Activated CD8-positive, alpha-beta memory T cell treated with anti-CD3 and anti-CD28 coated beads for 24 hours (primary cell): ENCODE measurements at regions not wholly inside any gene's neighbourhood (a gene's known extent, or its start where the extent isn't known, plus 50 kb on each side); places are given as distances from the start of the nearest gene placed in this dataset.

ENCODE experiments used
- DNase-seq: peaks from one replicate; pipeline ENCODE4 v3.0.0-alpha.2; 2020

DNA sequence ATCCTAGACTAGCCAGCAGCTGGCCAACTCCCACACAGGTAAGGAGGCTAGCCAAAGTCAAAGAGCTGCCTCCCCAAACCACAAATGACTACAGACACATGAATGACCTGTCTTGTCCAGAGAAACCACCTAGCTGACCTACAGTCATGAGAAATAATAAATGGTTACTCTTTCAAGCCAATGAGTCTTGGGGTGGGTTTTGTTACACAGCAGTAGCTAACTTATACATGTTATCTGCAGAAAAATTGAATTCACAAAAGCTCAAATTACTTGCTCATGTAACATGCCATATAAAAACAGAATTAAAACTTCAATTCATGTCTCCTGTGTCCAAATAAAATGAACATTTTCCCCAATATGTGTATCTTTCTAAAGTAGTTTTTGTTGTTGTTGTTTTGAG lies 307.4 kb upstream of the NR2F2 start:
- no peak for DNase-seq

DNA sequence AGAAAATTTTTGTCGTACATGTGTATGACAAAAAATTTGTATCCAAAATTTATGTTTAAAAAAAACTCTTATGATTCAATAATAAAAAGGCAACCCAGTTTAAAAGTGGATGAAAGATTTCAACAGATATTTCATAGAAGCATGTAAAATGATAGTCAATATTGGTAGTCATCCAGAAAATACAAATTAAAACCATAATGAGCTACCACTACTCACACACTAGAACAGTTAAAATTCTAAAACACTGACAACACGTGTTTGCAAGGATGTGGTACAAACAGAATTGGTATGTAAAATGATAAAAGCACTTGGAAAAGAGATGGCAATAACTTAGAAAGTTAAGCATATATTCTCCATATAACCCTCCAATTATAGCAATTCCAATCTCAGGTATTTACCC lies 303.0 kb upstream of the NR2F2 start:
- no peak for DNase-seq

DNA sequence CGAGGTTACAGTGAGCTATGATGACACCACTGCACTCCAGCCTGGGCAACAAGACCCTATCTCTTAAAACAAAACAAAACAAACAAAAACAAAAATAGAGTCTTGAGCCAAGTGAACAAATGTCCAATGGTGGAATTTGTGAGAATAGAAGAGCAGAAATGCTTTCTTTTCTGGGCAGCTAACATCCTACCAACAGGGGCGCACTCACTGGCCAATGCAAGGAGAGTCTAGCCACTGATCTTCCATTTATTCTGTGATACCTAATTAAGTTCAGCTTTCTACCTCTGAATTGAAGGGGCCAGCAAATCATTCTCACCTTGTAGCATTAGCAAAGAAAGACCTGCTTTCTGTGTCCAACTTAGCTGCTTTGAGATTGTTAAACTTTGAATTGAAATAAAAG lies 301.9 kb upstream of the NR2F2 start:
- DNase-seq, result no peak

DNA sequence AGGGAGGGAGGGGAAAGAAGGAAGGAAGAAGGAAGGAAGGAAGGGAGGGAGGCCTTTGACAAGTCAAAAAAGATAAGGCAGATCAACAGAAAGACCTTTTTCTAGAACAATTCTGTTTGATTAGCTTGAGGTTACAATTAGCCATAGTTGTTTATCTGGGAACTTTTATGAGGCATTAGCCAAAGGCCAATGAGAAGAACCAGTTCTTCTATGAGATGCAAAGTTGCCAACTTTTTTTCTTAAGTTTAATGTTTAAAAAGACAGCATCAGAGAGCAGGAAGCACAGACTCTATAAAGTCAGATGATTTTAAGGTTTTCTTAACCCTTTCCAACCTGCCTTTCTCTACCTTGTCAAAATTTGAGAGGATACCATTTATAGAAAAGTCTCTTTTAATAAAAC lies 301.3 kb upstream of the NR2F2 start:
- DNase-seq, result no peak

DNA sequence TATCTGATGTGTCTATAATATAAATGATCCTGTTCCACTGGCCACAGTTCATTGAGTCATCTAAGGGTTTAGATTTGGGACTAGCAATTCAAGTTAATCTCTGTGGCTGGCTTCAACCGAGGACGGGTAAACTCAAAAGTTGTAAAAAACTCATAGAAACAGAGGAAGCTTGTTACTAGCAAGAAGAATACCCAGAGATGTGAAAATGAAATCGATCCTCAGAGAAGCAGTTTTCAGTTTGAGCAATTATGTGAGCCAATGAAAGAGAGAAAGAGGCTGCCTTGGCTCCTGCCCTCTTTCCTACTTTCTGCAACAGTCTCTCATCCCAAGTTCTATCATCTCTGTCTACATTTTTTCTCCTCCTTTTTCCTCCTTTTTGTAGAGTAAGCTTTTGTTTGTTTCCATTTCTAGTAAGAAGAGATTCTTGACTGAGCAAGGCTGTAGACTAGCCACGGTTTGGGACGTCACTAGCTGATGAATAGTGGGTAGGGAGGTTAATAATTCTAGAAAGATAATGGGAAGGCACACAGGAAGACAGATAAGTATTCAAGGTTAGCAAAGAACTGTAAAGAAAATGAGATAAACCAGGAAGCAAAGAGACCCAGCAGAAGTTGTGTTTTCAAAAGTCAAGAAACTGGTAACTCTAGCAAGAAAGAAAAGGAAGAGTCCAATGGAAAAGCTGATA lies 298.9 kb upstream of the NR2F2 start:
- DNase-seq, result no peak

DNA sequence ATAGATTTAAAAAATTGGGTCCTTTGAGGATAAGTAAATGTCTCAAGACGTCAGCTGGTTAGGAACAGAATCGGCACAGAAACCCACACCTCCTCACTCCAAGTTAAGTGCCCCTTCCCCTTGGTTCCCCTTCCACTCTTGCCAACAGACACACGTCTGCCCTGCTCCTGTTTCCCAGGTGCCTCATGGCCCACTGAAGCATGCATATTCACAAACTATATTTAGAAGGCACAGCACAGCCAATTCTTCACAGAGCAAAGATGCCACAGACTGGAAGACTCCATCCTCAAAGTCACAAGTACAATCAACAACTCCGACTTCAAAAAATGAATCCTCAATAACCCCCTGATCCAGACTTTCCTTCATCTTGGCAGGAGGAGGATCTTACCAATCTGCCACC lies 295.4 kb upstream of the NR2F2 start:
- DNase-seq, result no peak

DNA sequence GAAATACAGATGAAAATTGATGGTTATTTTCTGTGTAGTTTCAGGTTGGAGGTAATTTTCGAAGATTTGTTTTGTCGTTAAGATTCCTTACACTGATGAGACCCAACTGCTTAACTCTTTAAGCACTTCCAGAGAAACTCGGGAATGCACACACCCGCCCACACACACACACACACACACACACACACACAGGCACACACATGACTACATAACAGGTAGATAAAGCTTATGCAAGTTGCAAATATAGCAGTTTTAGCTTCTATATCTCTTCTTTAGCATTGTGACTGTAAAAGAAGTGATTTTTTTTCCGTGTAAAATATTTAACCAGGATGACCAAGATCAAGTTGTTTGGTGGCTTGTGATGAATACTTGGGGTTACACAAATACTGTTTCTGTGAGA lies 294.9 kb upstream of the NR2F2 start:
- DNase-seq, result no peak

DNA sequence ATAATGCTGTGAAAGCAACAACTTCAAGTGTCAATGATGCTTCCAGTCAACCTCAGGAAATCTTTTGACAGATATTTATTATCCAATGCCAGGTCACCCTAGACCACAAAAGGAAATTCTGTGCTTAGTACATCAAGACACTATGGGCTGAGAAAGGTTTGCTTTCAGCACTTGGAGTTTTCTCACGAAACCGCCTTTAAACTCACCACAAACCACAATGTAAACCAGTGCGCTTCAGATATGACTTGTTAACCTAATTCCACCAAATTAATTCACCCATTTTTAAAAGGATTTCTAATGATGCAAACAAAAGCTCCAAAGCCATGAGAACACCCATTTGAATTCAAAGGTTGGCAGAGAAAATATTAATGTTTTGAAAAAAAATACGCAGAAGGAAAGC lies 292.9 kb upstream of the NR2F2 start:
- no peak for DNase-seq

DNA sequence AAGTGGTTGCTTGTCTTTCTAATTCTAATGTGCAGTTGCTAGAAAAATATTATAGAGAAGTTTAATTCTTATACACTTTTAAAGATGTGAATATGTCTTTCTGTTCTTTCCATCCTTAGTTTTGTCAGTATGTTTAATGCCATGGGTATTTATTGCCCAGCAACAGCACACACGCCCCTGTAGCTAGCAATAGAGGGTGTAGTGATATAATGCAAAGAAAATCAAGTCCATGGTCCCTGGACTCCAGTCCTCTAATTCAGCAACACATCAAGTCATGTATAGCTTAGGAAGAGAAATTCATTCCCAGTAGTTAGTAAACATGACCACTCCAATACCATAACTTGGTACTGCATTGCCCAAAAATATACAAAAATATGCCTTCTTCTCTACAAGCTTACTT lies 292.4 kb upstream of the NR2F2 start:
- DNase-seq, result no peak

DNA sequence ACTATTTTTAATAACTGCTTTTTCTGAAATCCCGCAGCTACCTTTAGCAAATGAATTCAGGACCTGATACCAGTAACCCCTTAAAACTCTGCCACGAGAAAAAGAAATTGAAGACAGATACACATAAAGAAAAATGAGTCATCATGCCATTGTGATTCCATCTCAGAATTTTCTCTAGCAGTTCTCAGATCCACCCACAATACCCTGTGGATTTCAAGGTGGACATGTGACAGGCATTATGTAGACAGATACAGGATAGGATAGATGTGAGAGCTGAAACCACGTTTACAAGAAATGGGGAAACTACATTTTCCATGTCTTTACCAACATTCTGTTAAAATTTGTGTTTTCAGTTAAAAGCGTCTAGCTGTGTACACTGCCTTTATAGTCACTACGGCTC lies 291.9 kb upstream of the NR2F2 start:
- no peak for DNase-seq

DNA sequence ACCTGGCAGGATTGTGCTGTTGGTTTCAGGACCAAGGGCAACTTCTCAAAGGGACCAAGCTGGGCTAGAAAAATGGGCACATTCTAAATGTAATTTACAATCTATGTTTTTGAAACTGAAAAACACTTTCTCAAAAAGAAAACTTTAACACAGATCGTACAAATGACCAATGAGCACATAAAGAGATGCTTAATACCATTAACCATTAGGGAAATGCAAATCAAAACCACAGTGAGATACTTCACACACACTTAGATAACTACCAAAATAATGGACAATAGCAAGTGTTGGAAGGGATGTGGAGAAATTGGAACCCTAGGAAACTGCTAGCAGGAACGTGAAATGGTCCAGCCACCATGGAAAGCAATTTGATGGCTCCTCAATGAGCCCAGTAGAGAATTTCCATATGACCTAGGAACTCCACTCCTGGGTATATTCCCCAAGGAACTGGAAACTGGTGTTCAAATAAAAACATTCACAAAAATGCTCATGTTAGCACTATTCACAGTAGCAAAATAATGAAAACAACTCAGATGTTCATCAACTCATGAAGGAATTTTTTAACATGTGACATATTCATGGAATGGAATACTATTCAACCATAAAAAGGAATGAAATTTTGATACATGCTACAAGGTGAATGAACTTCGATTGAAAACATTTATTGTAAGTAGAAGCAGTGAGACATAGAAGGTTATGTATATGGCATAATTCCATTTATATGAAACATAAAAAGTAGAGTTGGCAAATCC lies 288.3 kb upstream of the NR2F2 start:
- DNase-seq, result no peak

DNA sequence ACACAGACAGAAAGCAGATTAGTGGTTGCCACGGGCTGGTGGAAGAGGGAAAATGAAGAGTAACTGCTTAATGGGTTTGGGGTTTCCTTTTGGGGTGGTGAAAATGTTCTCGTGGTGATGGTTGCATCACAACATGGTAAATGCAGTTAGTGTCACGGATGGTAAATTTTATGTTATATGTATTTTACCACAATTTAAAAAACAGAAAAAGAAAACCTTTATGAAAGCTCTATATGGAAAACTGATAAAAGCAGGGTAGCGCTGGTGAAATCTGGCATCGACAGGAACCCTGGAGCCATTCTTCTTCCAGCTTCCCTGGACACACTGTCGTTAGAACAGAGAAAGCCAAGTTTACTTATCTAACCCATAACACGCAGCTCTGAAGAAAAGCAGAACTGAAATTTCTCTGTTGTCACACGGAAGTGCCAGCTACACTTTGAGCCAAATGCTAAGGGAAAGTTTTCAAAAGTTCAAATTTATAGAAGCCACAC lies 287.7 kb upstream of the NR2F2 start:
- no peak for DNase-seq

DNA sequence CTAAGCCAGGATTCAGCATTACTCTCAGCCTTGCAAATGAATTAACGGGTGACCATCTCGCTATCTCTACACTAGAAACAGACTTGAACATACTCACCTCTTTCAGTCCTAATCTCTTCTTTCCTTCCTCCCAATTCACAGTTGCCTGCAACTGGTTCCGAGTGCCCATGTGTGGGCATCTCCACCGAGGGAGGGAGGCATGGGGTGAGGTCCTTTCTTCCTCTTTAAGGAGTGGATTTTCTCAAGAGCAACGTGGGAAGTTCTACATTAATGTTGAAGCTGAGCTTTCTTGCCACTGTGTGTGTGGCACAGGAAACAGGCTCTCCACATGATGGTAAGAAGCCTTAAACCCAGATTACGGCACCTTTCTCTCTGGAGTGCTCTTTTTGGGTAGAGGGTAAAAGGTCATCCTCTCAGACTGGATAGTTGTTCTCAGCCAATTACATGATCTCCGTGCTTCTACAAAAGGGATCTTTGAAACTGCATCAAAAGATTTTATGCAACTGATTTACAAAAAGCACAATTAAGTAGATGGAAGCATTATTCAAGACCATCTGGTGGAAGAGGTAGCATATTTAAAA lies 286.8 kb upstream of the NR2F2 start:
- no peak for DNase-seq

DNA sequence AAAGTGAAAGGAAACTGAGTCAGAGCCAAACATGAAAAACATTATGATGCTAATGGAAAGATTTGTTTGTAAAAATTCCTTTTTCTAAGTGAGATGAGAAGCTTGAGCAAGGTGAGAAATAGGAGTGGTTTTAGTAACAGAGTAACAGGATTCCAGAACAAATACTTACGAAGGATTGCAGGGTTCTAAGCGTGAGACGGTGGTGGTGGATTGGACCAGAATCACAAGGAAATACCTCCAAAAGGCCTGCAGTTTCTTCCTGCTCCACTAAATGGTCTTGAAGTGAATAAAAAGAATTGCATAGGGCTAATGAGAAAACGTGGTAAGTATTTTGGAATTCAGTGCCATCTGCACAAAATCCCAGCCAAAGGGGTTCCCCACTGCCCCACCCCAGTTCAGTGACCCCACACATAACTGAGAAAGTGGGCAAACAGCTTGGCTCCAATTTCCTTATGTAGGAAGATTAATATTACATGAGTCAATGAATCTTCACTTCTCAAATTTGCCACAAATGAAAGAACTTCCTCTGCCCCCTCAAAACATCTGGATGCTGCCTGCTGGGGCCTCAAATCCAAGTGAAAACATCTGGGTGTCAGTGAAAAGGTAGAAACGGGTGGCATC lies 283.8 kb upstream of the NR2F2 start:
- DNase-seq, result no peak

DNA sequence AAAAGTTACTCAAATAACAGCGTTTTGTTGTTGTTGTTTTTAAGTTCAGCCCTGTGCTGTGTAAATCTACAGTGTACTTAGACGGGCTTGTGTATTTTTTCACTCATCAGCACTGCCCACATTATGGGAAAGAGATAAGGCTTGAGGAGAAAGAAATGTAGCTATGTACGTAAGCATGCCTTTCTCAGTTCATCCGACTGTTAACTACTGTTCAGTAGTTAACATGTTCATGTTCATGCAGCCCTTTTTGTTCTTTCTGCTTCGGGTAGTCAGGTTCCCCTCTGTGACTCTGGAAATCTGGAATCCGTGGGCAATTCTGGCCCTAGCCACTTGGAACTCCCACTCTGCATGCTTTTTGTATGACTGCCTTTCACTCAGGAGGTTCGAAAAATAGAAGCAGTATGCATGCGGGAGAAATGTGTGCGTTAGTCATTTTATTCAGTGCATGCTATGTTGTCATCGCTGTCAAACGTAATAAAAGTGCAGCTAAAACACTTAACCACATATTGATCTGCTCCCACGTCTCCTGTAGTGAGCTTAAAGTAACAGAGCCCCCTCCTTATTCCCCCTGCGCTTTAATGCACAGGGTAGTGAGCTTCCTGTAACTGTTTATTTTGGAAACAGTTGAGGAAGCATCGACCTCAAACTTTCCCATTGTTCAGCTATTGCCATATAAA lies 283.1 kb upstream of the NR2F2 start:
- no peak for DNase-seq

DNA sequence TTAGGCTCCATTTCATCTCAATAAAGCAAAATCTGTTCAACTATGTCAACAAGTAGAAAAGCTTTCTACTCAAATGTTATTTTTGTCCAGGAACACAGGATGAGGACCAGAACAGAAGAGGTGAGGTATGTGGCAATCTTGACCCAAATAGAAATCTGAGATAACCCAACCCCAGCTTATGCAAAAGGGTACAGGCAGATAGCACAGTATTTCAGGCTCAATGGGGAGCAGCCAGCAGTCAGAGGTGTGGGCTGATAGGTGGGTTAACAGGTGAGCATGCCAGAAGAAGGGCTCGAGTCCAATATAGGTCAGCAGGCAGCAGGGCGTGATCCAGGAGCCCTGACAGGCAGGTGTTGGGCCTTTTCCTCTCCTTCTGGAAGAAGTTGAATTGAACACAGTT lies 281.2 kb upstream of the NR2F2 start:
- DNase-seq, result no peak

DNA sequence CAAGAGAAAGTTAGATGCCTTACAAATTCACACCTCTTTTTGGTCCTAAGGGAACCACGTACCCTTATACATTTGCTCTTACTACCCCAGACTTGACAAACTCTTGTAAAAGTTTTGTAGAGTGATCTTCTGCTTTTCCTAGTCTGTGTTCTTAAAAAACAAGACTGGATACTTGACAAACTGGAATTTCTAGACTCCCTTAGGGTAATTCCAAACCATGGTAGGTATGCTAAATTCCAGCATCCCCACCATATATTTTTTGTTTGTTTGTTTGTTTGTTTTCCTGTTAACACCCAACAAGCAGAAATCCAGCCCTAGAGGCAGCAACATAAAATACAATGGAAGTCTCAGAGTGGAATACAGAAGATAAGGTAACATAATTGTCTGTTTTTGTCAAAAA lies 280.7 kb upstream of the NR2F2 start:
- DNase-seq, result no peak

DNA sequence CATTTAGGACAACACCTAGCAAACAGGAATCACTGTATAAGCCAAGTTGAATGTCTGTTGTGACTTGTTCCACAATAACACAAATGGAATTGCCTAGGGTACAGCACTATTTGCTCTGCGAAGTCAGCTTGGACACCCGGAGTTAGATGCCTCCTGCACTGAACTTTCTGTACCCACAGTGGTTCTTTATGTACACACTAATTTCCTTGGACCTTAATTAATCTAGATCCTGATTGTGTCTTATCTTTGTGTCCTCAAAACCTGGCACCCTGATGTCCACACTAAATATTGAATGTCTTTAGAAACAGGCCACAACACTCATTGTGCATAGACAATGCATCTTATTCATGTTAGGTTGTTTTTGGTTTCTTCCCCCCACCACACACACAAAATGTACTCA lies 278.9 kb upstream of the NR2F2 start:
- DNase-seq, result no peak

DNA sequence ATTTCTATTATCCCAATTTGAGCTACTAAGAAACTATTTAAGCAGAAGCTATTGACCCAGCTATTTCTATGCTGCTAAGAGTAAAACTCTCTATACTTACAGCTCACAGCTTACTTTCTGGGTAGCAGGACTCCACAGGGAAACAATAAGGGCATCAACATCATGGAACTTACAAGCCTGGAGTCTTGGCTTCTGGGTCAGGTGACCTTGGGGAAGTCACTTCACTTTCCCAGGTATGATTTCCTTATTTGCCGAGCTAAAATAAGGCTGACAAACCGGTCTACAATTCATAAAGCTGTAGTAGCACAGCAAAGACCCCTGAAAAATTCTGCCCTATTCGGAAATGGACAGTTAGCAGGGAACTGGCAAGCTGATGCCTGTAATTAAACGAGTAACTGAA lies 278.3 kb upstream of the NR2F2 start:
- no peak for DNase-seq

DNA sequence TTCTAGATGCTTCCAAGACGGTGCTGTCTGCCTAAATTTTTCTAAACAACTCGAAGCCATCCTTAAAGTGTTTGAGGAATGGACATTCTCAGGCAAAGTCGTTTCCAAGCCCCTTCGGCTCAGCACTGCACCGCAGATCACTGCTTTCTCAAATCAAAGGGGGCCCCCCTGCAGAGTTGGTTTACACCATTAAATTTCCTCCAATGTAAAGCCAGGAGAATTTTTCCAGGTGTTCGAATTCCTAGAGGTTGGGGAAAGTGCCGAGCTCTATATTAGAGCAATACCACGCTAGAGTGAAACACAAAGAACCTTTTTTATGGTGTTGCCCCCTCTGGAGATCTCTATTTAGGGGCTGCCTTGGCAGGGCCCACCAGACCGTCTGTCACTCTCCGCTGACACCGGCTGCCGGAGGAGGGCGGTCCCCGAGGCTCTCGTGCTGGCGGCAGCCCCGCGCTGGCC lies 277.9 kb upstream of the NR2F2 start:
- no peak for DNase-seq

DNA sequence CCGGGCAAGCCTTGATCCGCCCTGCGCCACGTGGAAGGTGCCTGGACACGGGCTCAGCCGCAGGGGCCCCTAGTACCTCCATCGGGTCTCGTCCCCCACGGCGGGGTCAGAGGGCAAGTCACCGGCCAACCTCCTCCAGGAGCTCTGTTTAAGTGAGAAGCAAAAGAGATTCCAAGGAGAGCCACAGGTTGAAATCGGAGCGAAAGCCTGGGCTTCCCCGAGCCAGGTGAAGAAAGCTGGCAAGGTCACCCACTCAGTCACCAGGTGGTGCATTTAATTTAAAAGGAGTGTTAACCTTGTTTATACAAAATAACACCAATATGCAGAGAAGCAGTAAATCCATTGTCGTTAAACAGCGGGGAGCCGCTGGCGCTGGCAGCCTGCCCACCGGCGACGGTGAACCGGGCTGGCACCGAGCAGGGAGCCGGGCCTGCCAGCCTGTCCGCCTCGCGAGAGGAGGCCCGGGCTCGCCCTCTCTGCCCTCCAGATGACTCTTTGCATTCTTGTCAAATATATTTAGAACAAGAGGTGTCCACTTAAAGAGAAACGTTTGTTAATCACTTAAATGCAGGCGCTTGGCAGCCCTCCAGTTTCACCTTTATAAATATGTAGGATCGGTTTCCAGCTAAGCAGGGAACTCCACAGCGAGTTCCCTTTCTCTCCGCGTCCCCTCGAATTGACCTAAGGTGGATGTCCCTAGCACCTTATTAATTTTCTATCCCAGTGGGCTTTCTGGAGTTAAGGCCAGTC lies 277.3 kb upstream of the NR2F2 start:
- peak; percentile 57 for DNase-seq

DNA sequence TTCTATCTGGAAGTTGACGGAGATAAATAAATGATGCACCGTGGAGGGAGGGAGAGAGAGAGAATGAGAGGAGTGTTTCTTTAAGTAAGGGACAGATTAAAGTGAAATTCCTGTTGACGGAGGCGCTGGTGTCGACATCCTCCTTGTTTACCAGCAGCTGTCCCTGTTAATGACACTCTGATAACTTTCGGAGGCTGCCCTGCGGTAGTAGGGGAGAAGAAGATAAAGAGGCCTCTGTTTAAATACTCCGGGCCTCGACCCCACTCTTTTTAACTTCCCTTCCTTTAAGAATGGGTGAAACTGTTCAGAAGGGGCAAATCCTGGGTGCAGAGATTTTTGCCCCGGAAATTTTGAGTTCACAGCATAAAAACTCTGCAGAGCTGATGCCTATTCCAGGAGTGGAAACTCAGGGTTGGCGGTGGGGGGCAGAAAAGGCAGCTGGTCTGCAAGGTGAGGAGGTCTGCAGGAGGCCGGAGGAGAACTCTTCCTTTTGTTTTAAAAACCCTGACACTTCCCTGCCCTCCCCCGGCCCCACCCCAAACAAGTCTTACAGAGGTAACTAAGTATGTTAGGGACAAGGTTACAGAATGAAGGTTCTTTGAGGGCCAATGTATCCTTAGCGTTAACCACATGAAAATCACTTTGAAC lies 276.6 kb upstream of the NR2F2 start:
- DNase-seq, result no peak
